Right hindlimb (tissue), 1 donor: ENCODE measurements at regions not wholly inside any gene's neighbourhood (a gene's known extent, or its start where the extent isn't known, plus 50 kb on each side); places are given as distances from the start of the nearest gene placed in this dataset.

Experiments used
- DNase-seq: peaks from one replicate; pipeline ENCODE4 v3.0.0-alpha.2; 2018

GRCh38 chr3:193970773-193971206 lies 165.2 kb upstream of the HES1 start:
- no peak for DNase-seq

- peak; percentile 44 for DNase-seq
These were observed 164.6 kb upstream of the HES1 start for GRCh38 chr3:193971261-193971751.

- DNase-seq, result no peak
These were observed 164.0 kb upstream of the HES1 start for GRCh38 chr3:193971966-193972365.

GRCh38 chr3:193972832-193973231 lies 163.1 kb upstream of the HES1 start:
- peak; percentile 78 for DNase-seq

GRCh38 chr3:193974191-193974652 lies 161.7 kb upstream of the HES1 start:
- peak; percentile 55 for DNase-seq

GRCh38 chr3:193974671-193975535 lies 161.0 kb upstream of the HES1 start:
- peak; percentile 35 for DNase-seq

GRCh38 chr3:193977622-193978021 lies 158.3 kb upstream of the HES1 start:
- no peak for DNase-seq

GRCh38 chr3:193978030-193978429 lies 157.9 kb upstream of the HES1 start:
- no peak for DNase-seq

GRCh38 chr3:193978486-193978885 lies 157.5 kb upstream of the HES1 start:
- no peak for DNase-seq

- DNase-seq, result no peak
These were observed 155.6 kb upstream of the HES1 start for GRCh38 chr3:193980326-193980725.

GRCh38 chr3:193980905-193981304 lies 155.0 kb upstream of the HES1 start:
- DNase-seq, result no peak

GRCh38 chr3:193981504-193981903 lies 154.4 kb upstream of the HES1 start:
- peak; percentile 53 for DNase-seq

GRCh38 chr3:193982258-193982659 lies 153.7 kb upstream of the HES1 start:
- DNase-seq, result peak; percentile 89

- DNase-seq, result no peak
These were observed 151.8 kb upstream of the HES1 start for GRCh38 chr3:193983846-193984818.

- DNase-seq, result no peak
These were observed 151.1 kb upstream of the HES1 start for GRCh38 chr3:193984876-193985275.

GRCh38 chr3:193987186-193987585 lies 148.8 kb upstream of the HES1 start:
- peak; percentile 75 for DNase-seq

- no peak for DNase-seq
These were observed 146.8 kb upstream of the HES1 start for GRCh38 chr3:193989186-193989585.

GRCh38 chr3:193991666-193992424 lies 144.1 kb upstream of the HES1 start:
- no peak for DNase-seq

- no peak for DNase-seq
These were observed 143.4 kb upstream of the HES1 start for GRCh38 chr3:193992425-193993037.

- no peak for DNase-seq
These were observed 139.7 kb upstream of the HES1 start for GRCh38 chr3:193996221-193996620.

GRCh38 chr3:193996641-193997089 lies 139.3 kb upstream of the HES1 start:
- DNase-seq, result no peak
